ENCODE measurements at regions not wholly inside any gene's neighbourhood (a gene's known extent, or its start where the extent isn't known, plus 50 kb on each side); places are given as distances from the start of the nearest gene placed in this dataset.
A peak's percentile ranks its signal among the peaks of the same experiment; 100 is the strongest.

GRCh38 chr1:22221233-22221780 is 78.4 kb upstream of the WNT4 start:
- Histone ChIP-seq H3K4me1 (ENCODE audit: insufficient read depth, low read length) (no peaks in the 10 kb centered on the region), H3K79me2 (ENCODE audit: insufficient read depth, low read length) (no peaks in the 10 kb centered on the region), H3K27ac (ENCODE audit: low read depth, low read length) (no peak overlapping the region), H3K4me3 (ENCODE audit: insufficient read depth, low read depth, low read length) (no peak overlapping the region), H2AFZ (ENCODE audit: low read depth, low read length) (no peak overlapping the region), H3K9me3 (ENCODE audit: insufficient read depth, low read depth, low read length) (peaks cover 4% of the 10 kb centered on the region), H3K9ac (ENCODE audit: low read length) (no peak overlapping the region), H4K20me1 (ENCODE audit: insufficient read depth, low read length) (no peaks in the 10 kb centered on the region), H3K4me2 (ENCODE audit: low read length) (no peak overlapping the region), H3K27me3 (ENCODE audit: insufficient read depth, low read length) (peaks cover 22% of the 10 kb centered on the region), H3K36me3 (ENCODE audit: insufficient read depth, low read length) (no peaks in the 10 kb centered on the region)
- FAIRE-seq, result no peak
- Mint-ChIP-seq H3K36me3 (ENCODE audit: low read depth, unreplicated experiment) (peaks cover 5% of the 10 kb centered on the region), H3K4me3 (ENCODE audit: unreplicated experiment) (peak overlapping the region; percentile 11), H3K4me1 (ENCODE audit: low read depth, unreplicated experiment) (no peaks in the 10 kb centered on the region), H3K9me3 (ENCODE audit: unreplicated experiment) (peaks cover 18% of the 10 kb centered on the region), H3K27me3 (ENCODE audit: low read depth, unreplicated experiment) (peaks cover 44% of the 10 kb centered on the region), H3K27ac (ENCODE audit: unreplicated experiment) (no peak overlapping the region)
- no peak for TF ChIP-seq EZH2 (IDR thresholded peaks at IDR 0.05; ENCODE audit: insufficient read depth, low read length)
- TF ChIP-seq CTCF (IDR thresholded peaks at IDR 0.05; ENCODE audit: insufficient read depth, low read depth, low read length), result no peak
- DNase-seq (ENCODE audit: low read depth), result no peak

GRCh38 chr1:22222723-22223122 is 79.8 kb upstream of the WNT4 start:
- H4K20me1 ChIP-seq (ENCODE audit: insufficient read depth, low read length), result no peaks in the 10 kb centered on the region
- H3K36me3 ChIP-seq (ENCODE audit: insufficient read depth, low read length), result no peaks in the 10 kb centered on the region
- H3K4me1 Mint-ChIP-seq (ENCODE audit: low read depth, unreplicated experiment), result no peaks in the 10 kb centered on the region
- H3K27ac ChIP-seq (ENCODE audit: low read depth, low read length), result no peak overlapping the region
- no peaks in the 10 kb centered on the region for H3K79me2 ChIP-seq (ENCODE audit: insufficient read depth, low read length)
- H3K9ac ChIP-seq (ENCODE audit: low read length), result no peak overlapping the region
- TF ChIP-seq EZH2 (IDR thresholded peaks at IDR 0.05; ENCODE audit: insufficient read depth, low read length) (no peak), CTCF (IDR thresholded peaks at IDR 0.05; ENCODE audit: insufficient read depth, low read depth, low read length) (no peak)
- H3K4me3 Mint-ChIP-seq (ENCODE audit: unreplicated experiment), result no peak overlapping the region
- FAIRE-seq (no peak), DNase-seq (ENCODE audit: low read depth) (no peak)
- H2AFZ ChIP-seq (ENCODE audit: low read depth, low read length), result no peak overlapping the region
- H3K27ac Mint-ChIP-seq (ENCODE audit: unreplicated experiment), result no peak overlapping the region
- peaks cover 18% of the 10 kb centered on the region for H3K9me3 Mint-ChIP-seq (ENCODE audit: unreplicated experiment)
- H3K4me2 ChIP-seq (ENCODE audit: low read length), result no peak overlapping the region
- H3K4me3 ChIP-seq (ENCODE audit: insufficient read depth, low read depth, low read length), result no peak overlapping the region
- peaks cover 4% of the 10 kb centered on the region for H3K9me3 ChIP-seq (ENCODE audit: insufficient read depth, low read depth, low read length)
- peaks cover 44% of the 10 kb centered on the region for H3K27me3 Mint-ChIP-seq (ENCODE audit: low read depth, unreplicated experiment)
- H3K27me3 ChIP-seq (ENCODE audit: insufficient read depth, low read length), result peaks cover 23% of the 10 kb centered on the region
- no peaks in the 10 kb centered on the region for H3K4me1 ChIP-seq (ENCODE audit: insufficient read depth, low read length)
- peaks cover 7% of the 10 kb centered on the region for H3K36me3 Mint-ChIP-seq (ENCODE audit: low read depth, unreplicated experiment)

- Mint-ChIP-seq H3K36me3 (ENCODE audit: low read depth, unreplicated experiment) (peaks cover 7% of the 10 kb centered on the region), H3K27ac (ENCODE audit: unreplicated experiment) (no peak overlapping the region), H3K4me3 (ENCODE audit: unreplicated experiment) (no peak overlapping the region), H3K4me1 (ENCODE audit: low read depth, unreplicated experiment) (no peaks in the 10 kb centered on the region), H3K27me3 (ENCODE audit: low read depth, unreplicated experiment) (peaks cover 43% of the 10 kb centered on the region), H3K9me3 (ENCODE audit: unreplicated experiment) (peaks cover 18% of the 10 kb centered on the region)
- Histone ChIP-seq H3K4me1 (ENCODE audit: insufficient read depth, low read length) (no peaks in the 10 kb centered on the region), H3K27me3 (ENCODE audit: insufficient read depth, low read length) (peaks cover 23% of the 10 kb centered on the region), H3K79me2 (ENCODE audit: insufficient read depth, low read length) (no peaks in the 10 kb centered on the region), H4K20me1 (ENCODE audit: insufficient read depth, low read length) (no peaks in the 10 kb centered on the region), H3K27ac (ENCODE audit: low read depth, low read length) (no peak overlapping the region), H3K4me2 (ENCODE audit: low read length) (no peak overlapping the region), H3K4me3 (ENCODE audit: insufficient read depth, low read depth, low read length) (no peak overlapping the region), H3K36me3 (ENCODE audit: insufficient read depth, low read length) (no peaks in the 10 kb centered on the region), H2AFZ (ENCODE audit: low read depth, low read length) (no peak overlapping the region), H3K9me3 (ENCODE audit: insufficient read depth, low read depth, low read length) (peaks cover 4% of the 10 kb centered on the region), H3K9ac (ENCODE audit: low read length) (no peak overlapping the region)
- no peak for FAIRE-seq
- no peak for DNase-seq (ENCODE audit: low read depth)
- TF ChIP-seq EZH2 (IDR thresholded peaks at IDR 0.05; ENCODE audit: insufficient read depth, low read length) (no peak), CTCF (IDR thresholded peaks at IDR 0.05; ENCODE audit: insufficient read depth, low read depth, low read length) (no peak)
Observed at GRCh38 chr1:22223176-22223575, 80.3 kb upstream of the WNT4 start.
